GM21390 (cell line): ENCODE measurements at regions not wholly inside any gene's neighbourhood (a gene's known extent, or its start where the extent isn't known, plus 50 kb on each side); places are given as distances from the start of the nearest gene placed in this dataset.

Experiments used
- ATAC-seq: cut with Tn5 transposase; IDR thresholded peaks from one replicate; pipeline ENCODE4 v1.9.1; 2021; ENCODE audit not compliant: unreplicated experiment

GRCh38 chr5:74272831-74273451 lies 367.6 kb downstream of the ENC1 start:
- ATAC-seq, result no peak

DNA sequence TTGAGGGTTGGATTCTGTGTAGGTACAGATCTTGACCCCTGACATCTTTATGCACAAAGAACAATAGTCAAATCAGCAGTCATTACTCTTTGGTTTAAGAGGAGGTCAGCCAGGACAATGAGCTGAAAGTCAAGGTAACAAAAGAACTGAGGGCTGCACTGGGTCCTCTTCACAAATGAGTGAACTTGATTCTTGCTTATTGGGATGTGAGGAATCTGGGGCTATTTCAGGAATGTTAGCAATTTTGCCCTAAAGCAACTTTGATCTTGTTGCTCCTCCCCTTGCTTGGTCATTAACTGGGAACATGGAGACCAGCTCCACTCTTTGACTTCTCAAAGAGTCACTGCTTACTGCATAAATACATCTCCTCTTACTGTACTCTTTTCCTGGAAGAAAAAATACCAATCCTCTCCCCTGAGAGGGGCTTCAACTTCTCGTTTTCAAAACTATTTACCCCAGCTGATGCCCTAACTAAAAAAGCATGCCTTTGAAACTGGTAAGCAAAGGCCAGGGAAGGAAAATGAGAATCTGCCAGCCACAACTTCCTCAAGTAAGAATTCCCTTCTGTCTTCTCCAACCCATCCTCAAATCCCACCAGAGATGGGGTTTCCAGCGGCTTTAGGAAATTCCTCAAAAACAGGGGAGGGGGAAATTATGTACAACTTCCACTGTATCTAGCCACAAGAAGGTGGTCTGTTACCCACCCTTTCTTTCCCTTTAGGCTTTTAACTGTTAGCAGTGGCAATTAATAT lies 368.3 kb downstream of the ENC1 start:
- no peak for ATAC-seq

- ATAC-seq, result no peak
Observed at GRCh38 chr5:74268297-74268696, 372.2 kb downstream of the ENC1 start.

GRCh38 chr5:74266836-74267235 lies 373.7 kb downstream of the ENC1 start:
- ATAC-seq, result no peak

GRCh38 chr5:74266132-74266531 lies 374.4 kb downstream of the ENC1 start:
- no peak for ATAC-seq

GRCh38 chr5:74262544-74263207 lies 377.9 kb downstream of the ENC1 start:
- ATAC-seq, result no peak

DNA sequence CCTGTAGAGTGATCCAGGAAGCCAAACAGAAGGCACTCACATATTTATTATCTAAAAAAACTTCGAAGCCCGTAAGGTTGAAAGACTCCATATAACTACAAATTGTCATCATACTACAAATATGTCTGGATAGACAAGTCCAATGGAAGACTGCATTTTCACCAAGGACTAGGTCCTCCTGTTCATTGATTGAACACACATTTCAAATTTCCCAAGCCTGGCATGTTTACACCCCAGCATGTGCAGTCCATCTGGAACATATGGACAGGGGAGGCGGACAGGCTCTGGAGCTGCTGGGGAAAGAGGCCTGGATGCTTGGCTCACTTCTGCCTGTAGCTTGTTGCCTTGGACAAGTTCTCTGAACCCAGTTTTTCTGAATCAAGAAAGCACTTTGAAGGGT lies 378.7 kb downstream of the ENC1 start:
- no peak for ATAC-seq

GRCh38 chr5:74261421-74261820 lies 379.1 kb downstream of the ENC1 start:
- no peak for ATAC-seq

- ATAC-seq, result no peak
Observed at GRCh38 chr5:74259572-74259971, 381.0 kb downstream of the ENC1 start.

DNA sequence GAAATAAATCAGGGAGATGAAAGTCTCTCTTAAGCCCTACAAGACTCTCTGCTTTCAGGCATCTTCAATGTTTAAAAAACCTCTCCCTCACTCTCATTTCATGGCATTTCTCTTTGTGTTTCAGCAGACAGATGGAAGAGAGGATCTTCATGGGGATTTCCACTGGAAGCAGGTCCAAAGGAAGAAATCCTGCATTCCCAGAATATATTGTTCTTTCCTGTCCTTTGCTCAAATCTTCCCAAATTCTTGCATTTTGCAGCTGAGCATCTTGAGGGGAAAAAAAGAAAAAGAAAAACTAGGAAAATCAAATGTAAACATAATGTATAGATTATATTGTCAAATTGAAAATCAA lies 382.2 kb downstream of the ENC1 start:
- ATAC-seq, result no peak

- ATAC-seq, result peak; percentile 69
Observed at GRCh38 chr5:74257645-74258313, 382.7 kb downstream of the ENC1 start.

DNA sequence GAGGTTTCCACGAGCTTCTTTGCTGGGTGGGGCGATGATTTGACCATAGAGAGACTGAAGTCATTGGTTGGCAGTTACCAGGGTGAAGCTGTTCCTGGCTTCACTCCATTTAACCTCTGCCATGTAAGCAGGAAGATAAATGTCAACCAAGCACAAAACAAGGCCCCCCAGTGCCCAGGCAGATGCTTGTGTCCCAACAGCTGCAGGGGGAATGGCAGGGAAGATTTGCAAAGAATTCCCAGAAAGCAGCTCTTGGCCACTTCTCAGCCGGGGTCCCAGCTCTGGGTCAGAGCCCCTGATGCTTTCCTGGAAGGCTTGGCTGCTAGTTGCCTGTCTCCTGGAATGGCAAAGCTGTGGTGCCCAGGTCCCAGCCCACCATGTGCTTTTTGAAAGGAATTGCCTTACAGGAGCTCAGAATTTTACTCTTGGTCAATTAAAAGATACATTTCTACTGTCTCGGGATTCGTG lies 383.4 kb downstream of the ENC1 start:
- ATAC-seq, result no peak

- ATAC-seq, result no peak
Observed at GRCh38 chr5:74255692-74256392, 384.7 kb downstream of the ENC1 start.

- ATAC-seq, result no peak
Observed at GRCh38 chr5:74254257-74254656, 386.3 kb downstream of the ENC1 start.

DNA sequence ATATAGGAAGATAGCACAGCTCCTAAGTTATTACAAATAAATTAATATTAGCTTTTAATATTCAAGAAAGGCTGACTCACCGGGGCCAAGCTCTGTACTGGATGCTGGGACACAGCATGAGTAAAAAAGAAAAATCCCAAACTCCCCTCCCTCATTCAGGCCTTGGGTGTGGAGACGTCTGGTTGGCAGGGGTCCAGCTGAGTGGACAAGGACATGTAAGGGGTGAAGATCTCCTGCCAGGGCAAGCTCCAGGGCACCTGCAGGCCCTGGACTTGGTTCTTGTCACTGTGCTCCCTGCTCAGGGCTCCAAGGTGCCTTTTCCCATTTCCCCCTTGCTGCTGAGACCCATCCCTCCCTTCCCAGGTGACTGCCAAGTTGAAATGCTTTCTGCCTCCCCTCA lies 388.5 kb downstream of the ENC1 start:
- ATAC-seq, result no peak

DNA sequence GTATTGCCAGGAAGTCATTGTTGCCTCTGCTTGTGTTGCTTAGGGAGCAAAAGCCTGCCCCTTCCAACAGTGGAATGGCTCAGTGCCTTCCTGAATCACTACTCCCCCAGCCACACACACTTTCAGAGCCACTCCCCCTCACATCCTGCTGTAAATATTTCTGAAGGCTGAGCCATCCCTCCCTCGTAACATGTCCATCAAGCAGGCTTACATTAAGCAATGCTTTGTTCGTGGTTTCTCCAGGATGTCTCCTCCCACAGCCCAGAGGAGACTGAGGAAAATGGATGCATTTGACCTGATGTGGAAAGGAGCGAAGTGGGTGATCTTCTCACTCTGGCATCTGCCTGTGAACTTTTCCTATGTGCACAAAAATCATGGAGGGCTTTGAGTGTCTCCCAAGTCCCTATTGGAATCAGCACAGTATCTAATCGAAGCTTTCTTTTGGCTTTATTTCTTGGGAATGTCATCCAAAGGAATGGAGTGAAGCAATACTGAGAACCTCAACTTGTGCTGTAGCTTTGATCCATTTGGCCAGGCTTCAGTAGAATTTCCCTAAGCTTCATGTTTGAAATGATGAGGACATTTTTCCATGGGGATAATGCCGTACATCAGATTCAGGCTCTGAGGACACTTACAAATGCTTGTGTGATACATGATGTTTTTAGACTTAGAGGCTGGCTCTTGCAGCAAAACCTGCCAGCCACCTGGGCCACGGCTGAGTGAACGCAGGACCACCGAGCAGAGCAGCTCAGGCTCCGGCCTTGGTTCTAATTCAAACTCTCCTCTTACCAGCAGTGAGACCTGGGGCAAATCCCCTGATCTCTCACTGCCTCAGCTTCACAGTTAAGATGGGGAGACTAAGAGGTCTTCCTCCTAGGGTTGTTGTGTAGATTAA lies 389.1 kb downstream of the ENC1 start:
- no peak for ATAC-seq

DNA sequence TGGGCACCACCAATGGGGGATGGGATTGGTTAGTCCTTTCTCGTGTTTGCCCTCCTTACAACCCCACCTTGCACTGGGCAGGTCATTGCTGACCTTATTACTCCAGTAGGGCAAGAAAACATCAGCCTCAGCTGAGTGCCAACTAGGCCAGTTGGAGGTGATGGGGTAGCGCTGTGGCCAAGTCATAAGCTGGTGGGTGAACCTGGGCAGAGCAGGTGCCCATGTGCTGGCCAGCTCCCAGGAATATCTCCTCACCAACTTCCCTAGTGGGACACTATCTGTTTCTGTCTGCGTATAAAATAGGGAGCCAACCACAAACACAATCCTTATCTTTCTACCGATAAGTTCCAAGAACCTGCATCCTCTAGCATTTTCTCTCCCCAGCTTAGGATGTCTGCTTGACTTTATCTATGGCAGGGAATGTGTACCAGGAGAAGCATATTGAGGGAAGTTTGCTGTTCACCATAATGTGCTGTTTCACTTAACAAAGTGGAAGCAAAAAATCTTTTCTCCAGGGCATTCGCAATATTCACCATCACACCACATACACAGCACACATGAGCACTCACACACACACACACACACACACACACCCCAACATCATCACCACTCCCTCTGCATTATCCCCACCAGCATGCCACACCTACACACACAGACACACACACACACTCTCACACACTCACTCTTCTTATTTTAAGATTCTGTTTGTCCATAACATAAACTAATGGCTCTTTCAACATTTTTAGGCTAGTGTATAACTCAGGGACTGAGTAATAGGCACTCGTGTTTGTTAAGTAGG lies 390.0 kb downstream of the ENC1 start:
- no peak for ATAC-seq

DNA sequence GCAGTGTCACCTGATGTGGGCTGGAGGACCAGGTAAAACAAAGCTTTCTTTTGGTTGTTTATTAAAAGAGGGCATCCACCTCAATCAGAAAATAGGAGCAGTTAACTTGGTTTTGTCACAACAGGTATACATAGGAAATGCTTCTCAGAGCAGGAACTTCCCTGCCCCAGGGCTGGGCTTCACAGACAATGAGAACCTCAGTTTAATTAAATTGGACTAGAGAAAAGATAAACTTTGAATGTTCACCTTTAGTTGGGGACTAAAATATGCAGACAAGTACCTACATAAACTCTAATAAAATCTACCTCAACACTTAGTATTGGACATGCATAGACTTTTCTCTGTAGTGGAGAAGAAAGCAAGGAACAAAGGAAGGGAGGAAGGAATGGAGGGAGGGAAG lies 392.0 kb downstream of the ENC1 start:
- ATAC-seq, result no peak

GRCh38 chr5:74244406-74244805 lies 396.1 kb downstream of the ENC1 start:
- ATAC-seq, result no peak
